HG02763 (cell line): ENCODE measurements at regions not wholly inside any gene's neighbourhood (a gene's known extent, or its start where the extent isn't known, plus 50 kb on each side); places are given as distances from the start of the nearest gene placed in this dataset.

Experiments
- ATAC-seq: cut with Tn5 transposase; IDR thresholded peaks from one replicate; pipeline ENCODE4 v1.9.1; 2021; ENCODE audit warnings: mild to moderate bottlenecking, moderate library complexity; ENCODE audit not compliant: unreplicated experiment

- no peak for ATAC-seq
These were observed 251.8 kb upstream of the SLIT2 start for GRCh38 chr4:19999775-20000414.

- ATAC-seq, result no peak
These were observed 252.4 kb upstream of the SLIT2 start for GRCh38 chr4:19999276-19999675.

GRCh38 chr4:19993242-19993641 is 258.5 kb upstream of the SLIT2 start:
- ATAC-seq, result no peak

GRCh38 chr4:19992471-19993093 is 259.1 kb upstream of the SLIT2 start:
- no peak for ATAC-seq

GRCh38 chr4:19987746-19988145 is 264.0 kb upstream of the SLIT2 start:
- ATAC-seq, result no peak

GRCh38 chr4:19983072-19983471 is 268.6 kb upstream of the SLIT2 start:
- ATAC-seq, result no peak

GRCh38 chr4:19982556-19982955 is 269.1 kb upstream of the SLIT2 start:
- no peak for ATAC-seq

GRCh38 chr4:19971829-19972228 is 279.9 kb upstream of the SLIT2 start:
- no peak for ATAC-seq

GRCh38 chr4:19969492-19969891 is 282.2 kb upstream of the SLIT2 start:
- ATAC-seq, result no peak

GRCh38 chr4:19961091-19961490 is 290.6 kb upstream of the SLIT2 start:
- ATAC-seq, result no peak

- ATAC-seq, result no peak
These were observed 292.9 kb upstream of the SLIT2 start for GRCh38 chr4:19958848-19959247.

GRCh38 chr4:19947349-19947748 is 304.4 kb upstream of the SLIT2 start:
- no peak for ATAC-seq

GRCh38 chr4:19945979-19946380 is 305.7 kb upstream of the SLIT2 start:
- no peak for ATAC-seq

- no peak for ATAC-seq
These were observed 306.2 kb upstream of the SLIT2 start for GRCh38 chr4:19945501-19945900.

GRCh38 chr4:19944806-19945205 is 306.9 kb upstream of the SLIT2 start:
- no peak for ATAC-seq

GRCh38 chr4:19944251-19944650 is 307.5 kb upstream of the SLIT2 start:
- ATAC-seq, result no peak

- ATAC-seq, result no peak
These were observed 310.3 kb upstream of the SLIT2 start for GRCh38 chr4:19941434-19941833.

GRCh38 chr4:19940861-19941260 is 310.8 kb upstream of the SLIT2 start:
- no peak for ATAC-seq

GRCh38 chr4:19936476-19936875 is 315.2 kb upstream of the SLIT2 start:
- no peak for ATAC-seq

- ATAC-seq, result no peak
These were observed 321.0 kb upstream of the SLIT2 start for GRCh38 chr4:19930742-19931141.

- ATAC-seq, result no peak
These were observed 324.3 kb upstream of the SLIT2 start for GRCh38 chr4:19927381-19927780.

GRCh38 chr4:19925516-19925915 is 326.2 kb upstream of the SLIT2 start:
- ATAC-seq, result no peak

GRCh38 chr4:19924761-19925160 is 326.9 kb upstream of the SLIT2 start:
- ATAC-seq, result no peak
